Stomach (tissue), 8 donors: ENCODE measurements at regions not wholly inside any gene's neighbourhood (a gene's known extent, or its start where the extent isn't known, plus 50 kb on each side); places are given as distances from the start of the nearest gene placed in this dataset.
A peak's percentile ranks its signal among the peaks of the same experiment; 100 is the strongest.
"Not testable (repeated sequence)": the region's sequence is repeated elsewhere in the genome, so short reads cannot be mapped to it uniquely, and the experiment has no call there.

ENCODE experiments used
- DNase-seq, 2 donors: peaks; one replicate each; pipeline versions ENCODE4 v3.0.0 to v3.0.0-alpha.2; 2013 to 2019
- H3K27ac ChIP-seq, 5 donors: fragments of 200-600 bp in 4 of 5; sonication (generic) in 4 of 5; one replicate each; pipeline ENCODE4 v1.5.1; 2013 to 2019; ENCODE audit warnings: mild to moderate bottlenecking in 1 of 5, moderate library complexity in 1 of 5
- H3K27me3 ChIP-seq, 3 donors: fragments of 200-600 bp; sonication (generic); one replicate each; pipeline ENCODE4 v1.5.1; 2017 to 2019; ENCODE audit warnings: mixed run types in 1 of 3
- H3K36me3 ChIP-seq, 4 donors: fragments of 200-600 bp; sonication (generic); 1 replicate in 3 of 4; 2 replicates in 1 of 4; pipeline ENCODE4 v1.5.1; 2016 to 2019
- H3K4me1 ChIP-seq, 4 donors: fragments of 200-600 bp; sonication (generic); one replicate each; pipeline ENCODE4 v1.5.1; 2016 to 2019
- H3K4me3 ChIP-seq, 4 donors: fragments of 200-600 bp; sonication (generic) in 3 of 4; one replicate each; pipeline ENCODE4 v1.5.1; 2016 to 2019; ENCODE audit warnings: mild to moderate bottlenecking in 1 of 4
- H3K9me3 ChIP-seq, 4 donors: fragments of 200-600 bp; sonication (generic); one replicate each; pipeline ENCODE4 v1.5.1; 2016 to 2019
- CTCF ChIP-seq, 7 experiments: fragments of 450-650 bp in 4 of 7; fragments of 200-600 bp in 3 of 7; sonication (generic) in 3 of 7; IDR thresholded peaks; one replicate each; pipeline ENCODE4 v1.5.1; 2016 to 2019; ENCODE audit warnings: antibody characterized with exemption in 7 of 7, control low read depth in 2 of 7, mild to moderate bottlenecking in 1 of 7
- EP300 ChIP-seq: sonication (generic); formaldehyde crosslinking; IDR thresholded peaks from one replicate; pipeline ENCODE4 v1.6.1; 2017; ENCODE audit warnings: antibody characterized with exemption
- POLR2A ChIP-seq, 4 donors: fragments of 450-650 bp; IDR thresholded peaks; one replicate each; pipeline ENCODE4 v1.6.1; 2016; ENCODE audit warnings: antibody characterized with exemption in 4 of 4, control low read depth in 2 of 4, mild to moderate bottlenecking in 1 of 4, moderate library complexity in 1 of 4
- POLR2AphosphoS5 ChIP-seq, 3 donors: sonication (generic); formaldehyde crosslinking; IDR thresholded peaks; one replicate each; pipeline ENCODE4 v1.6.1; 2016; ENCODE audit warnings: antibody characterized with exemption in 3 of 3
- WGBS, 5 donors: extraction: QIAGEN DNeasy Blood & Tissue Kit in 3 of 5; methylation state at CpG; one replicate each; pipeline versions ENCODE4 v1.1.5 to v1.1.7; 2013 to 2018; 5-methylcytosine and 5-hydroxymethylcytosine counted together
- intact Hi-C: fragments of 100-400 bp; cut with DNase I; formaldehyde crosslinking; loops from one replicate; pipeline ENCODE4 v1.15.1; 2023; ENCODE audit warnings: low total_unique reads
- donor health status: healthy with polysubstance abuse.
- donor health status: Bipolar disorder and iron deficiency.
- donor health status: healthy.

GRCh38 chr12:82620917-82621316 is 65.8 kb upstream of the TMTC2 start:
- Histone ChIP-seq H3K4me1 (peaks cover 0 to 2% (median 0%) of the 10 kb centered on the region in 4 donors), H3K4me3 (no peak overlapping the region), H3K9me3 (no peaks in the 10 kb centered on the region), H3K27me3 (no peaks in the 10 kb centered on the region), H3K27ac (no peak overlapping the region), H3K36me3 (no peaks in the 10 kb centered on the region)
- WGBS, 5 donors = 87 to 97% (median 88%) methylated on average over 3 of the region's 3 CpGs
- intact Hi-C loops = no loop called here
- TF ChIP-seq CTCF (IDR thresholded peaks at IDR 0.05) (no peak), POLR2AphosphoS5 (IDR thresholded peaks at IDR 0.05) (no peak), EP300 (no peak), POLR2A (IDR thresholded peaks at IDR 0.05) (no peak)
- no peak for DNase-seq

GRCh38 chr12:82625523-82625922 is 61.2 kb upstream of the TMTC2 start:
- 16 to 28% (median 20%) methylated on average over 3 of the region's 3 CpGs for WGBS, 5 donors
- no peaks in the 10 kb centered on the region for H3K9me3 ChIP-seq
- no peak for DNase-seq
- TF ChIP-seq EP300 (no peak), POLR2A (IDR thresholded peaks at IDR 0.05) (no peak), CTCF (IDR thresholded peaks at IDR 0.05) (no peak), POLR2AphosphoS5 (IDR thresholded peaks at IDR 0.05) (no peak)
- H3K4me1 ChIP-seq = peaks cover 0 to 2% (median 0%) of the 10 kb centered on the region in 4 donors
- no peaks in the 10 kb centered on the region for H3K27me3 ChIP-seq
- intact Hi-C loops = no loop called here
- no peak overlapping the region for H3K27ac ChIP-seq
- H3K36me3 ChIP-seq = no peaks in the 10 kb centered on the region
- H3K4me3 ChIP-seq = no peak overlapping the region

- TF ChIP-seq EP300 = no peak
- TF ChIP-seq POLR2A (IDR thresholded peaks at IDR 0.05) = no peak
- TF ChIP-seq CTCF (IDR thresholded peaks at IDR 0.05) = peak in 3 of 7 experiments; percentile 18 to 41 (median 18)
- no peak for TF ChIP-seq POLR2AphosphoS5 (IDR thresholded peaks at IDR 0.05)
- H3K9me3 ChIP-seq = no peaks in the 10 kb centered on the region
- H3K27me3 ChIP-seq = no peaks in the 10 kb centered on the region
- H3K27ac ChIP-seq = no peak overlapping the region
- no peaks in the 10 kb centered on the region for H3K36me3 ChIP-seq
- intact Hi-C loops = no loop called here
- WGBS, 5 donors = 54 to 68% (median 61%) methylated on average over 7 of the region's 7 CpGs
- H3K4me3 ChIP-seq = no peak overlapping the region
- peak in 1 of 2 donors; percentile 20 for DNase-seq
- H3K4me1 ChIP-seq = peaks cover 0 to under 1% (median 0%) of the 10 kb centered on the region in 4 donors
Observed at GRCh38 chr12:82627799-82628198, 58.9 kb upstream of the TMTC2 start.

GRCh38 chr12:82634495-82635258 is 52.0 kb upstream of the TMTC2 start:
- H3K4me1 ChIP-seq, H3K27me3 ChIP-seq, H3K9me3 ChIP-seq, H3K36me3 ChIP-seq, intact Hi-C loops, H3K4me3 ChIP-seq: not testable (repeated sequence)
- H3K27ac ChIP-seq = peak overlapping the region in 4 of 5 donors; percentile 12 to 50 (median 24)
- peak; percentile 35 to 55 for DNase-seq
- WGBS, 5 donors = 41 to 70% (median 56%) methylated on average over 7 to 8 of the region's 8 CpGs

GRCh38 chr12:82635263-82635662 is 51.4 kb upstream of the TMTC2 start:
- DNase-seq = no peak
- Histone ChIP-seq H3K36me3 (no peaks in the 10 kb centered on the region), H3K9me3 (peaks cover 0 to 9% (median 2%) of the 10 kb centered on the region in 4 donors), H3K4me3 (no peak overlapping the region), H3K27ac (peak overlapping the region in 3 of 5 donors; percentile 12 to 50 (median 28)), H3K4me1 (peaks cover 0 to 4% (median 0%) of the 10 kb centered on the region in 4 donors), H3K27me3 (no peaks in the 10 kb centered on the region)
- WGBS, 5 donors = 77 to 88% (median 86%) methylated on average over 9 of the region's 9 CpGs
- intact Hi-C loops = no loop called here
- TF ChIP-seq POLR2AphosphoS5 (IDR thresholded peaks at IDR 0.05) = no peak
- no peak for TF ChIP-seq POLR2A (IDR thresholded peaks at IDR 0.05)
- no peak for TF ChIP-seq EP300
- no peak for TF ChIP-seq CTCF (IDR thresholded peaks at IDR 0.05)
